NB4 (cell line): ENCODE measurements at regions not wholly inside any gene's neighbourhood (a gene's known extent, or its start where the extent isn't known, plus 50 kb on each side); places are given as distances from the start of the nearest gene placed in this dataset.

Experiments
- MYC ChIP-seq: IDR thresholded peaks from 2 replicates; pipeline ENCODE4 v1.6.1; 2011; ENCODE audit warnings: low read depth, low read length
- POLR2A ChIP-seq: IDR thresholded peaks from 2 replicates; pipeline ENCODE4 v1.6.1; 2011; ENCODE audit warnings: mild to moderate bottlenecking; ENCODE audit not compliant: insufficient read length; ENCODE audit errors: extremely low read depth
- TF ChIP-seq, protein P1 (sequence below): IDR thresholded peaks from one replicate; pipeline ENCODE4 v1.5.1; 2012; ENCODE audit warnings: low read depth, low read length
- TF ChIP-seq, protein P2 (sequence below): IDR thresholded peaks from 2 replicates; pipeline ENCODE4 v1.6.1; 2011; ENCODE audit warnings: low read depth, low read length

DNA sequence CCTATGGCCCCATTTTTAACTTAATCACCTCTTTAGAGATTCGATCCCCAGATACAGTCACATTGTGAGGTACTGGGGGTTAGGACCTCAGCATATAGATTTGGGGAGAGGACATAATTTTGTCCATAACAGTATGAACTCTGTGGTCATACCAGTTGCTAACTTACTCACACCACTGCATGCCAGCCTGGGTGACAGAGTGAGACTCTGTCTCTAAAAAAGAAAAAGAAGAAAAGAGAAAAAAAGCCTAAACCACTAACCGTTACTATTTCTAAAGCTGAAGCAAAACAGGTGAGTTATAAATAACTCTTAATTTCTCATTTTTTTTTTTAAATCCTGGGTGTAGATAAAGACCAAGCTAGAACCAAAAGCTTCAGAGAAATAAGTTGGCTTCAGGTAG lies 155.1 kb upstream of the AUTS2 start:
- TF ChIP-seq, protein P1, sequence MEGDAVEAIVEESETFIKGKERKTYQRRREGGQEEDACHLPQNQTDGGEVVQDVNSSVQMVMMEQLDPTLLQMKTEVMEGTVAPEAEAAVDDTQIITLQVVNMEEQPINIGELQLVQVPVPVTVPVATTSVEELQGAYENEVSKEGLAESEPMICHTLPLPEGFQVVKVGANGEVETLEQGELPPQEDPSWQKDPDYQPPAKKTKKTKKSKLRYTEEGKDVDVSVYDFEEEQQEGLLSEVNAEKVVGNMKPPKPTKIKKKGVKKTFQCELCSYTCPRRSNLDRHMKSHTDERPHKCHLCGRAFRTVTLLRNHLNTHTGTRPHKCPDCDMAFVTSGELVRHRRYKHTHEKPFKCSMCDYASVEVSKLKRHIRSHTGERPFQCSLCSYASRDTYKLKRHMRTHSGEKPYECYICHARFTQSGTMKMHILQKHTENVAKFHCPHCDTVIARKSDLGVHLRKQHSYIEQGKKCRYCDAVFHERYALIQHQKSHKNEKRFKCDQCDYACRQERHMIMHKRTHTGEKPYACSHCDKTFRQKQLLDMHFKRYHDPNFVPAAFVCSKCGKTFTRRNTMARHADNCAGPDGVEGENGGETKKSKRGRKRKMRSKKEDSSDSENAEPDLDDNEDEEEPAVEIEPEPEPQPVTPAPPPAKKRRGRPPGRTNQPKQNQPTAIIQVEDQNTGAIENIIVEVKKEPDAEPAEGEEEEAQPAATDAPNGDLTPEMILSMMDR, result no peak
- no peak for TF ChIP-seq POLR2A
- TF ChIP-seq MYC, result no peak
- TF ChIP-seq, protein P2, sequence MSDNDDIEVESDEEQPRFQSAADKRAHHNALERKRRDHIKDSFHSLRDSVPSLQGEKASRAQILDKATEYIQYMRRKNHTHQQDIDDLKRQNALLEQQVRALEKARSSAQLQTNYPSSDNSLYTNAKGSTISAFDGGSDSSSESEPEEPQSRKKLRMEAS, result no peak
